ENCODE measurements at regions not wholly inside any gene's neighbourhood (a gene's known extent, or its start where the extent isn't known, plus 50 kb on each side); places are given as distances from the start of the nearest gene placed in this dataset.
"Not testable (repeated sequence)": the region's sequence is repeated elsewhere in the genome, so short reads cannot be mapped to it uniquely, and the experiment has no call there.

DNA sequence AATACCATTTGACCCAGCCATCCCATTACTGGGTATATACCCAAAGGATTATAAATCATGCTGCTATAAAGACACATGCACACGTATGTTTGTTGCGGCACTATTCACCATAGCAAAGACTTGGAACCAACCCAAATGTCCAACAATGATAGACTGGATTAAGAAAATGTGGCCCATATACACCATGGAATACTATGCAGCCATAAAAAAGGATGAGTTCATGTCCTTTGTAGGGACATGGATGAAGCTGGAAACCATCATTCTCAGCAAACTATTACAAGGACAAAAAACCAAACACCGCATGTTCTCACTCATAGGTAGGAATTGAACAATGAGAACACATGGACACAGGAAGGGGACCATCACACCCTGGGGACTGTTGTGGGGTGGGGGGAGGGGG lies 66.8 kb upstream of the LHFPL2 start:
- H2AK5ac ChIP-seq (ENCODE audit: low read depth, low read length); ATAC-seq (ENCODE audit: low read depth); H2BK15ac ChIP-seq (ENCODE audit: low read depth, low read length); H4K8ac ChIP-seq (ENCODE audit: low read depth in 2 of 2, low read length in 2 of 2); H3K18ac ChIP-seq (ENCODE audit: low read depth, low read length); H3K9me3 ChIP-seq (ENCODE audit: control insufficient read depth, insufficient read depth, low read length); H3K4ac ChIP-seq (ENCODE audit: low read depth, low read length); dilution Hi-C loops (cut with HindIII; ENCODE audit: low sequenced_read_pairs, unreplicated experiment); DNase-seq; H2AFZ ChIP-seq (replicated peaks; ENCODE audit: low read length, poor library complexity); H4K91ac ChIP-seq (ENCODE audit: insufficient read depth, low read depth, low read length); H3K9ac ChIP-seq (ENCODE audit: low read depth, low read length); H3K79me1 ChIP-seq (ENCODE audit: low read depth in 1 of 2, low read length in 2 of 2); H3K27me3 ChIP-seq (ENCODE audit: control insufficient read depth, insufficient read depth, low read length); H3K56ac ChIP-seq (ENCODE audit: extremely low read depth, insufficient read depth, low read length); H3K4me3 ChIP-seq (ENCODE audit: insufficient read depth, low read depth, low read length); H3K14ac ChIP-seq (replicated peaks; ENCODE audit: low read depth, low read length); CTCF ChIA-PET; intact Hi-C loops (cut with micrococcal nuclease); H3K27ac ChIP-seq (ENCODE audit: insufficient read depth, low read length); in situ Hi-C loops (cut with MboI; ENCODE audit: low sequenced_read_pairs); H2BK5ac ChIP-seq (ENCODE audit: low read depth, low read length, poor library complexity, severe bottlenecking); H2AK9ac ChIP-seq (replicated peaks; ENCODE audit: low read depth, low read length, poor library complexity); H2BK20ac ChIP-seq (ENCODE audit: low read depth, low read length); H4K20me1 ChIP-seq (ENCODE audit: insufficient read depth, low read length); POLR2A ChIA-PET (ENCODE audit: unreplicated experiment); H2BK120ac ChIP-seq (ENCODE audit: low read depth, low read length); BruUV-seq (replicated peaks); H3K36me3 ChIP-seq (ENCODE audit: control insufficient read depth, insufficient read depth, low read length); H3K4me2 ChIP-seq (ENCODE audit: low read depth, low read length); H4K5ac ChIP-seq (ENCODE audit: low read depth, low read length); H3K23ac ChIP-seq (ENCODE audit: low read depth, low read length): not testable (repeated sequence)
- H3K9me1 ChIP-seq (ENCODE audit: insufficient read depth, low read length) = peaks cover 20% of the 10 kb centered on the region
- WGBS, 2 experiments (ENCODE audit: extremely low coverage in 2 of 2, insufficient read length in 1 of 2) = no CpG with 5 or more reads among the region's 3 CpGs
- peaks cover 24% of the 10 kb centered on the region for H3K4me1 ChIP-seq (ENCODE audit: control insufficient read depth, insufficient read depth, low read length)

DNA sequence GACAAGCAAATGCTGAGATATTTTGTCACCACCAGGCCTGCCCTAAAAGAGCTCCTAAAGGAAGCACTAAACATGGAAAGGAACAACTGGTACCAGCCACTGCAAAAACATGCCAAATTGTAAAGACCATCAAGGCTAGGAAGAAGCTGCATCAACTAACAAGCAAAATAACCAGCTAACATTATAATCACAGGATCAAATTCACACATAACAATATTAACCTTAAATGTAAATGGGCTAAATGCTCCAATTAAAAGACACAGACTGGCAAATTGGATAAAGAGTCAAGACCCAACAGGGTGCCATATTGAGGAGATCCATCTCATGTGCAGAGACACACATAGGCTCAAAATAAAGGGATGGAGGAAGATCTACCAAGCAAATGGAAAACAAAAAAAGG lies 63.1 kb upstream of the LHFPL2 start:
- H3K23ac ChIP-seq (ENCODE audit: low read depth, low read length); ATAC-seq (ENCODE audit: low read depth); H4K8ac ChIP-seq (ENCODE audit: low read depth in 2 of 2, low read length in 2 of 2); H3K4me2 ChIP-seq (ENCODE audit: low read depth, low read length); H3K18ac ChIP-seq (ENCODE audit: low read depth, low read length); BruUV-seq (replicated peaks); H3K9me3 ChIP-seq (ENCODE audit: control insufficient read depth, insufficient read depth, low read length); H3K4me1 ChIP-seq (ENCODE audit: control insufficient read depth, insufficient read depth, low read length); H3K9me1 ChIP-seq (ENCODE audit: insufficient read depth, low read length); H2AK9ac ChIP-seq (replicated peaks; ENCODE audit: low read depth, low read length, poor library complexity); in situ Hi-C loops (cut with MboI; ENCODE audit: low sequenced_read_pairs); H4K91ac ChIP-seq (ENCODE audit: insufficient read depth, low read depth, low read length); H3K79me1 ChIP-seq (ENCODE audit: low read depth in 1 of 2, low read length in 2 of 2); H3K36me3 ChIP-seq (ENCODE audit: control insufficient read depth, insufficient read depth, low read length); H3K14ac ChIP-seq (replicated peaks; ENCODE audit: low read depth, low read length); dilution Hi-C loops (cut with HindIII; ENCODE audit: low sequenced_read_pairs, unreplicated experiment); CTCF ChIA-PET; H3K56ac ChIP-seq (ENCODE audit: extremely low read depth, insufficient read depth, low read length); H3K27ac ChIP-seq (ENCODE audit: insufficient read depth, low read length); DNase-seq; H2BK120ac ChIP-seq (ENCODE audit: low read depth, low read length); H3K4me3 ChIP-seq (ENCODE audit: insufficient read depth, low read depth, low read length); H2BK15ac ChIP-seq (ENCODE audit: low read depth, low read length); H2BK20ac ChIP-seq (ENCODE audit: low read depth, low read length); H4K5ac ChIP-seq (ENCODE audit: low read depth, low read length); H3K27me3 ChIP-seq (ENCODE audit: control insufficient read depth, insufficient read depth, low read length); H3K4ac ChIP-seq (ENCODE audit: low read depth, low read length); H2AK5ac ChIP-seq (ENCODE audit: low read depth, low read length); POLR2A ChIA-PET (ENCODE audit: unreplicated experiment); intact Hi-C loops (cut with micrococcal nuclease); H2AFZ ChIP-seq (replicated peaks; ENCODE audit: low read length, poor library complexity); H3K9ac ChIP-seq (ENCODE audit: low read depth, low read length); H2BK5ac ChIP-seq (ENCODE audit: low read depth, low read length, poor library complexity, severe bottlenecking); H4K20me1 ChIP-seq (ENCODE audit: insufficient read depth, low read length): not testable (repeated sequence)
